ENCODE measurements at regions not wholly inside any gene's neighbourhood (a gene's known extent, or its start where the extent isn't known, plus 50 kb on each side); places are given as distances from the start of the nearest gene placed in this dataset.
"Not testable (repeated sequence)": the region's sequence is repeated elsewhere in the genome, so short reads cannot be mapped to it uniquely, and the experiment has no call there.

DNA sequence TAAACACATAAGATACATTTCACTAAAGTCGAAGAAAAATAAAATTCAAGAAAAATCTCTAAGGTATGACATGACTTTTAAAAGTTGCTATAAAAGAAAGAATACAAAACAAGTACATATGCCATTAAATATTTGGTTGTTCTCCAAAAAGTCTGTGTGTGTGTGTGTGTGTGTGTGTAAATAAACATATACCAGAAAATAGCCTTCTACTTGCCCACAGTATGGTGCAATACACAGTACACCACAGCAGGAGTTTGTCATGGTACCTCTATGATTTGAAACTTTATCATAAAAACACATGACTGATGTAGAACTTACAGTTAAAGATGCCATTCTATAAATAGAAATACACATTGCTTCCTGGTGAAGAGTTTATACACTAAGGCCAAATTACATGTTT is 692.7 kb upstream of the MGAT4C start:
- no peak for DNase-seq (ENCODE audit: low spot score)

DNA sequence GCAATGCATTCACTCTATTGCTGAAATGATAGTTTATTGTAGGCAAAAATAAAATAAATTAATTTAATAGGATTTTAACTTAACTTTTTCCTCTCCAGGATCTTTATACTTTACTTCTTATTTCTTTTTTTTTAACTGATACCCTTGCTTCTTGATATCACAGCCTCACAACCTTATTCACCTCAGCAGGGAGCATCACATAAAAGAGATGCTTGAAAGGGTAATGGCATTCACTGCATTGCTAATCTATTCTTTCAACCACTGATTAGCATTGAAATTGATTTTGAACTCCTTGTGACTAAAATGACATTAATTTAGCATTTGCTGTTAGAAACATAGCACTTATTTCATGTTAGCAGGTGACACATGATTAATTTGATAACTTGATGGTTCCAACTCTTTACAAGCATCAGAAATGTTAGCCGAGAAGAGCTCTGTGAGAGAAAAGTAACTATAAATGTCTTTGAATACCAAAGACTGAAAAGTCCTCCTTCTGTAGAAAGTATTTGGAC is 689.5 kb upstream of the MGAT4C start:
- no peak for DNase-seq (ENCODE audit: low spot score)

DNA sequence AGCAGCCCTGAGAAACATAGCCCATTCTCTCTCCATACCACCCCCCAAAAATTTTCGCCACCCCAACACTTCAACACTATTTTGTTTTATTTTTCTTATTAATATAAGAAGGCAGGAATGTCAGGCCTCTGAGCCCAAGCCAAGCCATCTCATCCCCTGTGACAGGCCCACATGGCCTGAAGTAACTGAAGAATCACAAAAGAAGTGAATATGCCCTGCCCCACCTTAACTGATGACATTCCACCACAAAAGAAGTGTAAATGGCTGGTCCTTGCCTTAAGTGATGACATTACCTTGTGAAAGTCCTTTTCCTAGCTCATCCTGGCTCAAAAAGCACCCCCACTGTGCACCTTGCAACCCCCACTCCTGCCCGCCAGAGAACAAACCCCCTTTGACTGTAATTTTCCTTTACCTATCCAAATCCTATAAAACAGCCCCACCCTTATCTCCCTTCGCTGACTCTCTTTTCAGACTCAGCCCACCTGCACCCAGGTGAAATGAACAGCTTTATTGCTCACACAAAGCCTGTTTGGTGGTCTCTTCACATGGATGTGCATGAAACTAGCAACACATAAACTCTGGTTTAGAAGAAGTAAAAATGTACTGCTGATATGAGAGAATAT is 688.1 kb upstream of the MGAT4C start:
- not testable (repeated sequence) for DNase-seq (ENCODE audit: low spot score)

DNA sequence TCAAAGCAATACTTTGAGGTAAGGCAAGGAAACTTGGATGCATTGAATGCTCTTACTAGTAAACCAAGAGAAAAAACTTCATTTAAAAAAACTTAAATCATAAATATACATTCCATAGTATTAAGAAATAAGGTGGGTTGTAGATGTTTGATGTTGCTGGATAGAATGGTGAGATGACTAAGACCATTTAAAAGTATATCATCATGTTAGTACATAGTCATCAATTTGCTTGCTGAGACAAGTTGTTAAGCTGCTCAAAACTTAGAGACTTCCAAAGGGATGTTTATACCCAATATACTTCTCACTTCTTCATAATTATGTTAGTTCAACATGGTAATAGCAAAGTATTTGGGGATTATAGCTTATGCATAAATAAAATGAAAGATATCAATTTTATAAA is 675.5 kb upstream of the MGAT4C start:
- DNase-seq (ENCODE audit: low spot score), result no peak

DNA sequence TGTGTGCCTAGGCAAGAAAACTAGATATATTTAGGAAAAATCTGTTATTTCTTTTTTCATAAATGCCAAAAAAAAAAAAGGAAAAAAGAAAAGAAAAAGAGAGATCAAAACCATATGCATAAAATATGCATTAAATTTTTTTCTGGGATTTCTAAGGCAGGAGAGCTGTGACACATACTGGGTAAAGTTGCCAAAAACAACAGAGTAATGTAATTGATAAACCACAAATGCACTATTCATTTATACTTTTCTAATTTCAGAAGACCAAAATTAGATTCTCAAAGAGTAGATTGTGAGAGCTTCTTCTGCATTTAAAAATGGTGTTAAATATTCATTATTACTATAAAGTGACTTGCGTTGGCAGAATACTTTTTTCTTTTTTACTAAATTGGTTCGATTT is 673.8 kb upstream of the MGAT4C start:
- DNase-seq (ENCODE audit: low spot score), result no peak

DNA sequence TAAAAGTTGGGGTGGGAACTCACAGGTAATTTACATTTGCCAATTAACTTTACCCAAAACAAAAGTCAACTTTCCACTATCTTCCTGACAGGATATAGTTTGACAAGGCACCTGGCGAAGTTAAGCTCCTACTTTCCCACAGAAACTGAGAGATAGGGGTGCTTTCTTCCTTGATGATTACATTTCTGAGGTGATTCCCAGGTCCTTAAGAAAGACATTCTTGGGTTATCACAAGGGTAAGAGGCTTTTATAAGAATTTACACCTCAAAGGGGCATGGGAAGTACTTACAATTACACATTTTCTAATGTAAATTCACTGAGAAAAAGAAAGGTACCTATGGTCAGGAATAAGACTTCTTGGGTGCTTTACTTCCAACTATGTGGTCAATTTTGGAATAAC is 660.9 kb upstream of the MGAT4C start:
- DNase-seq (ENCODE audit: low spot score), result no peak

DNA sequence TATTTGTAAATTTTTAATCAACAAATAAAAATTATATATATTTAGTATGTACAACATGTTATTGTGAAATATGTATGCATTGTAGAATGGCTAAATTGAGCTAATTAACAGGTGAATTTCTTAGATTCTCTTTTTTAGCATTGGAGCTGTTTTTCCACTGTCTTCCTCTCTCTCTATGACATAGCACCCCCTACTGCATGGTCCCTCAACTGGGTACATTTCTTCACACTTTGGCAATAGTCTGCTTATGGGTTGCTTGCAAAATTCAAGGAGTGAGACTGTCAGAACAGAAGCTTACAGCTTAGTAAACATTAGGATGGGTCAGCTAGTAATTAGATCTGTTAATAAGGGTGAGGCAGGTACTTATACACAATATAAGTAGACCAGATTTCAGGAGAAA is 658.5 kb upstream of the MGAT4C start:
- peak; percentile 10 for DNase-seq (ENCODE audit: low spot score)

DNA sequence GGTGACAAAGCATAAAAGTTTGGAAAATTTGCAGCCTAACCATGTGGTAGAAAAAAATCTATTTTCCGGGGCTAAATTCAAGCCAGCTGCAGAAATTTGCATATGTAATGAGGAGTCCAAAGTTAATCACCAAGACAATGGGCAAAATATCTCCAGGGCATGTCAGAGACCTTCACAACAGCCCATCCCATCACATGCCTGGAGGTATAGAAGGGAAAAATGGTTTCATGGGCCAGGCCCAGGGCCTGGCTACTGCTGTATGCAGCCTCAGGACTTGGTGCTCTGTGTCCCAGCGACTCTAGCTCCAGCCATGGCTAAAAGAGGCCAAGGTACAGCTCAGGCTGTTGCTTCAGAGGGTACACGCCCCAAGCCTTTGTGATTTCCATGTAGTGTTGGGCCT is 655.8 kb upstream of the MGAT4C start:
- DNase-seq (ENCODE audit: low spot score), result no peak

DNA sequence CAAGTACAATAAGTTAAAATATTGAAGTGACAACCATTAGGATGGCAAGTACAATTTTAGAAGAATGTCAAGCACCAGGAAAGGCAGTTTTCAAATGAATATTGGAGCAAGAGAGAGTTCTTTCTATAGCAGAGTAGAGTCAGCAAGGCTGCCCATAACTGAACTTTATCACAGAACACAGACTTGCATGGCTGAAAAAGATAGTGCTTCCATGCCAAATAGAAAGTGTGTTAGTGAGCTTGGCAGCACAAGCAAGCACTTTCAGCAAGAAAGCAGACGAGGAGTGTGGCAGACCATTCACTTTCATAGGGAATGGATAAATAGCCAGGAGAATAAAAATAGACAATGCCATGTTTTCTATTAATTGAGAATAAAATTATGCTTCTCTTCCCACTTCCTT is 647.0 kb upstream of the MGAT4C start:
- no peak for DNase-seq (ENCODE audit: low spot score)

DNA sequence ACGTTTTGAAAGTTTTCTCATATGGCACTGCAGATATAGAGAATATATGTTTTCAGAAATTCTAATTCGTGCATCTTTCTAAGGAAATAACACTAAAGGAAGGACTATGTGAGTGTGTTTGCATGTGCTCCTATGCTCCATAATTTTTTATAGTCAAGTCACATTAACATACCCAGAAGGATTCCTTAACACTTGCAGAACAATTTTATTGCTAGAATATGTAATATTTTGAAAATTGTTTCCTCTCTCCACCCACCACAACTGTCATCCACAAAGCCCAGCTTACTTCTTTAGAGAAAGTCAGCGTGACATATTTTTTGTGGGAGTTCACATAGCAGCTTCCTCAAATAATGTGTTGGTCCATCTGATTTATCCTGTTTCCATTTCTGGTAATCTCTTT is 604.6 kb upstream of the MGAT4C start:
- DNase-seq (ENCODE audit: low spot score), result no peak

DNA sequence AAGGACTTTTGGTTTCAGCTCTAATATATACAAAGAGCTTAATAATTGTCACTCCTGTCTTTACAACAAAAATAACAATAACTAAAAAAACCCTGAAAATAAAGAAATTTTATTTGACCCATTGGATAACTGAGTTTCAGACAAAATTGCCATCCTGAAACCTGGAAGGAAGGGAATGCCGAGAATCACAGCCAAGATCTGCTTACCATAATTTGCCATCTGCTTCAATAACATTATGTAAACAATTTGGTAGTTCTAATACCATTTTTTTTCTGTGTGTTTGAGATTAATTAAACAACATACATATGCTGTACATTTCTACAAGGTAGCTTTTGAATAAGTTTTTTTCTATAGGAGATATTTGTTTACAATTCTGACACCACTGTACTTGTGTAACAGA is 596.3 kb upstream of the MGAT4C start:
- no peak for DNase-seq (ENCODE audit: low spot score)

DNA sequence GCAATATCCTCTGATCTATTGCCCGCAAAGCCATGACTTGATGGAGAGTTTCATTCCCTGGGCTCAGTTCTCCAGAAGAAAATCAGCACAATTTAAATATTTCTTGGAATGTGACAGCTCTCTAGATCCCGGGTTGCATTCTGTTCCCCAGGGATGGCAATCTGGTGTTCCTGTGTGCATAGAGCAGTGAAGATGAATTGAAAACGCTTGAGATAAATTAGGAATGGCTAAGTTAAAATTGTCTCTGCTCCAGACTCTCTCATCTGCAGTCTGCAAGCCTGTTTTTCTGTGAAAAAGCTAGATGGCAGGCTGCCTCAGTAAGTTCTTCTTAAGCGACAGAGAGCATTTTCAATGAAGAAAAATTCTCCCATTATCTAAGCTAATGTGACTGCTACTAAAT is 582.5 kb upstream of the MGAT4C start:
- no peak for DNase-seq (ENCODE audit: low spot score)

DNA sequence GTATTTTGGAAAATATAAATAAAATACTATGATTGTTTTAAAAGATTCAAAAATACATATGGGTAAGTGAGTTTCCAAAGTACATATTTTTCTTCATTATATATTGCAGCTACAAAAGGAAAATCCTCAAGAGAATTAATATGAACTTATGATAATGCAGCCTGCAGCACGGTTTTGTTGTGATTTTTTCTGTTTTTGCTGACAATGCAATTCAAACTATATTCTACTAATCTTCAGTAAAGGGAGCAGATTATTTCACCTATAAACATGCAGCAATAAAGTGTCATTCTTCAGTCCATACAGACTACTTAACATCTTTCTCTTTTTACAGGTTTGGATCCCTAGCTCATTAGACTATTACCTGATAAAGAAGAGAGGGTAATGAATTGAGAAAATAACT is 582.1 kb upstream of the MGAT4C start:
- no peak for DNase-seq (ENCODE audit: low spot score)

DNA sequence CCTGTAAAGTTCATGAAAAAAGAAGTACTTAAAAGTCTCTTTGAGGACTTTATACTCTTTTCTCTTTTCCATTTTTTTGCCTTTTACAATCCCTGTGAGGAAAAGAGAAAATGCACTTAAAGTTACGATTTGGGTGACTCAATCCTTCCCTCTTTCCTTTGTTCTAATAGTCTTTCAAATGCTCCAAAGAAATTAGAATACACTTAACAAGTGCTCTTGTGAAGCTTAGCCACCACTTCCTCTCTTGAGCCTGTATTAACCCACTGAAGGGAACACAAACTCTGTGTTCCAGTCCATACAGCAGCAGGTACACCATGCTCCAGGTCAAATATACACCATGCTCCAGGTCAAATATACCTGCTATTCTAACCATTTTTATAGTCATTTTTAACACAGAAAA is 581.1 kb upstream of the MGAT4C start:
- no peak for DNase-seq (ENCODE audit: low spot score)

DNA sequence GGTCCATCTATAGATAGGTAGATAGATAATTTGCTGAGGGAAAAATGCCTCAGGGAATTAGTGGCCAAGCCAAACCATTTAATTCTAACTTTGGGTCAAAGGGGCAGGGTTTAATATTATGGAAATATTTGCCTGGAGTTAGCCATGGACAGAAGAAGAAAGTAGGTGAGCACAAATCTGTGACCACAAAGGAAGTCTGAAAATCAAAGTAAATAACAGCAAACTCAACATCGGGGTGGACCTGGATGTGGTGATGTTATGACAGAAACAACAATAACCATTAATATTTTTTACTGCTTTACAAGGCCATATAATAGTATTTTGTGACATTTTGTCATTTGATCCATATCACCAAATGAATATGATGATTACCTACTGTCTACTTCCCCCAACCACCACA is 578.0 kb upstream of the MGAT4C start:
- DNase-seq (ENCODE audit: low spot score), result no peak

DNA sequence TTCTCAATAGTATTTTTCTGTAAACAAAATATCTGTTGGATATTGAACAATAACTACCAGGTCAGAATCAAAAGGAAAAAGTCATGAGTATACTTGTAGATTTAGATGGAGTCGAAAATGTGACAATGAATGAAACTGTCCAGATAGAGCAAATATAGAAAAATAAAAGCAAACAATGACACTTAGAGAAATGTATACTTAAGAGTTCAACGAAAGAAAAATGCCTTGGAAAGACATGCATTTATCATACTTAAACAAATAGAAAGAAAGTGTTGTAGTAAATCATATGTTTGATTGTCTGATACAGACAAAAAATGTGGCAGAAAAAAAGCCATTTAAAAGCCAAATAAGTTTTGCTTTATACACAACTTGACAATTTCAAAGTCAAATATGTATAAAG is 571.2 kb upstream of the MGAT4C start:
- no peak for DNase-seq (ENCODE audit: low spot score)

DNA sequence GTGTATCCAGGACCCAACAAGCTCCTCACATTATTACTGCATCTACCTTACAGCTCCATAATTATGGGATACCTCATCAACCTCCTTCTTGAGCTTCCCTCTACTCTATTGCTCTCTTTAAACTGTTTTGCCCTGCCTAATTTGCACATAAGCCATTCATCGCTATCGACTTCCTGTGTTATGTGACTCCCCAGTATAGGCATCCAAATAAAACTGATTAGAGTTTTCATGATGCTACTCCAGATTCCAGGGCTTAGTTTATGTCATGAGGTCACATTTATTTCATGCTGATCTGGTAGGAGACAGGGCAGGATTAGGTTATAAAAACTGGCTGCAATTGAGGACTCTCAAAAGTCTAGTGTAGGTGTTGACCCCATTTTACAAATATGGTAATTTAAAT is 569.9 kb upstream of the MGAT4C start:
- no peak for DNase-seq (ENCODE audit: low spot score)

DNA sequence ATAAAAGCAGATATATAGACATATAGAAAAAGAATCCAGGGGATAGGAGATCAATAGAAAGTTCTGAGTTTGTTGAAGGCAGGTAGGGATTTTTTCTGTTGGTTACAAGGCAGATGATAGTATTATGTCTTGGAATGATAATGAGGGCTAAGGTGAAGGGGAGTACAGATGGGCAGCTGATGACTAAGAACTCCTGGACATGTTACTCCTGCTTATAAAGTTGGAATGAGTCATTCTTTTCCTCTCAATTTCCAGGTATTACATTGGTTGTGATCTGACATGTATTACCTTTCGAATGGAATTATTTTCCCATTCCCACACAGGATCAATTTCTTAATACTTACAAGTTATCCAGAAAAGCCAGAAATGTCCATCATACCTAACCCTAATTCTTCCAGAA is 545.2 kb upstream of the MGAT4C start:
- DNase-seq (ENCODE audit: low spot score), result no peak

DNA sequence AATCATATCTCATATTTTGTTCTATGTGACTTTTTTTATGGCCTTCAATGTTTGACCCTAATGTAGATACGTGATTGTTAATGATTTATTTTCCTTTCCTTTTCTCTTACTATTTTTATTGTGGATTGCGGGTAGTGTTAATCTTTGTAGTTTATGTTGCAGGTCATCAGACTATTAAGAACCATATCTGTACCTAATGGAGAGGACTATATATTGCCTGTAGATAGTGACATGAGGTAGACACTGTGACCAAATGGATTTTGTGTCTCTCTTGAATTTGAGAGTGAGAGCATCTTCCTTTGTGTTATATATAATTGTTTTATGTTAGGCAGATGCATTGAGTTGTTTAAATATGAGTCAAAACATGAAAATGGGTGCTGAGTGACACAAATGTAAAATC is 543.4 kb upstream of the MGAT4C start:
- no peak for DNase-seq (ENCODE audit: low spot score)

DNA sequence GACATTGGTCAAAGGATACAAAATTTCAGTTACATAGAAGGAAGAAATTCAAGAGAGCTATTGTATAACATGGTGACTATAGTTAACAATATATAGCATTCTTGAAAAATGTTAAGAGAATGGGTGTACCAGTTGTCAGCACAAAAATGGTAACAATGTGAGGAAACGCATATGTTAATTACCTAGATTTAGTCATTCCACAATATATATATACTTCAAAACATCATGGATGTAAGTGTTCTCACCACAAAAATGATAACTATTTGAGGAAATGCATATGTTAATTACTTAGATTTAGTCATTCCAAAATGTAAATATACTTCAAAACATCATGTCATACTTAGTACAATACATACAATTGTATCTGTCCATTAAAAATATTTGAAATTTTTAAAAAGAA is 540.4 kb upstream of the MGAT4C start:
- DNase-seq (ENCODE audit: low spot score), result no peak

DNA sequence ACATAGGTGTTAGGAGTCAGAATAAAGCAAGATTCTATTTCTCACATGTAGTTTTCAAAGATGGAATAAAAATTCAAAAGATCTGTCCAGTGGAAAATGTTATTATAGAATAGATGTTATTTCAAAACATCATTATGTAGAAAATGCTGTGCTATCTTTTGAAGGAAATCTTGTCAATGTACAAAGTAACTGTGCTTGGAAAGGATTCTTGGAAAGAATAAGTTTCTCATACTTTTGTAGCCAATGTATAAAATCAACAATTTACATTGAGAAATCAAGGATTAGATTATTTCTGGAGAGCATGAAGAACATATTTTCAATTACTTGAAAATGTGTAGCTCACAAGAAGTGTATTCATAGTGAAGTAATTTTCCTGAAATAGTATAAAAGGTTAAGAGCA is 532.5 kb upstream of the MGAT4C start:
- DNase-seq (ENCODE audit: low spot score), result no peak

DNA sequence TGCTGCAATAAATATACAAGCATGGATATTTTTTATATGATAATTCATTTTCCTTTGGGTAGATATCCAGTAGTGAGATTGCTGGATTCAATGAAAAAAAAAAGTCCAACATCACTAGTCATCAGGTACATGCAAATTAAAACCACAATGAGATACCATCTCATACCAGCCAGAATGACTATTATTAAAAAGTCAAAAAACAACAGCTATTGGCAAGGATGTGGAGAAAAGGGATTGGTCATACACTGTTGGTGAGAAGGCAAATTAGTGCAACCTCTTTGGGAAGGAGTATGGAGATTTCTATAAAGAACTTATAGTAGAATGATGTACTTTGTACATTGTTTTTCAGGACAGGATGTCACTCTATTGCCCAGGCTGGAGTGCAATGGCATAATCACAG is 531.2 kb upstream of the MGAT4C start:
- DNase-seq (ENCODE audit: low spot score), result no peak

DNA sequence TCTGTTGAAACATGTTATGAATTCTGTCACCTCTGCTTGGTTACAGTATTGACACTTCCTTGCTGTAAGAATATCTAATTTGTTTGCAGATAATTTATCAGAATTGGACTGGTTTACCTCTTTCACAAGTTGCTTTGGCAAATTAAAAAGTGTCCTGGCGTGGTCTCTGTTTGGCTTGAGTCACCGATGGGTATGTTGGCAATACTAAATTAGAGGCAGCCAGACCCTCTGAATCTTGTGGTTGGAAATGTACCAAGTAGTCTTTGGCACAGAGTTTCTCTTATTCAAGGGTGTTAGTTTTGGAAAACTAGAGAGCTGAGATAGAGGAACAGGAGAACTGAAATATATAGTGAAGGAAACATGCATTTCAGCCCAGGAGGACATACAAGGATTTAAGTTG is 521.1 kb upstream of the MGAT4C start:
- no peak for DNase-seq (ENCODE audit: low spot score)

DNA sequence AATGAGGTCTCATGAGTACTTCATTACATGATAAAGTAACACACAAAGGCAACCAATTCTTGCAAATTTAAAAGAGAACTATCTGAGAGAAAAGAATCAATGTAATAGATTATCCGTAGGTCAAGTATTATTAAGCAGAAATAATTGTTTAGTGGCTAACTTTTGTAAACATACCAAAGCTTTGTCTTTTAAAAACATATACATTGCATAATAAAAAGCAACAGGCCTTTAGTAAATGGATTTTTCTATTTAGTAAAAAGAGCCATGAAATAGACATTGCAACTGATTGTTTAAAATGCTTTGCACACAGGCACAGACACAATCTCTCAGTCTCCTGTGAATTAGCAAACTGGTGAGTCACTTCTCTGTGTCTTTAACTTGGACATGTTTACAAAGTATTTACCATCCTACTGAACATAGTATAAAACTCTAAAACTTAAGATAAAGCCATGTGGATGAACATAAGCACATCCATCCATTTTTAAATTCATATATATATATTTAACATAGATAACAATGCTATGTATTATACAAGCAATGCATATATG is 518.7 kb upstream of the MGAT4C start:
- no peak for DNase-seq (ENCODE audit: low spot score)

DNA sequence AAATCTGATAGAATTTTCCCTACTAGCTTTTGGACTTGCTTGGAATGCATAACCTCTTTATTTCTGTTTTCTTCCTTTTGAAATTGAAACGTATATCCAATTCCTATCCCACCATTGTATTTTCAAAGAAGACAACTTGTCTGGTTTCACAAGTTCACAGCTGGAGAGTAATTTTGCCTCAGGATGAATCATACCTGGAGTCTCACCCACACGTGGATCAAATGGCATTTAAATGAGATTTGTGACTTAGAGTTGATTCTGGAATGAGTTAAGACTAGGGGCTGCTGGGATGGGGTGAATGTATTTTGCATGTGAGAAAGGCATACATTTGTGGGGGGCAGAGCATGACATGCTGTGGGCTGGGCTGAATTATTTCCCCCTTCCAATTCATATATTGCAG is 516.5 kb upstream of the MGAT4C start:
- DNase-seq (ENCODE audit: low spot score), result no peak

All from hepatic stellate cell (primary cell).